ENCODE measurements at regions not wholly inside any gene's neighbourhood (a gene's known extent, or its start where the extent isn't known, plus 50 kb on each side); places are given as distances from the start of the nearest gene placed in this dataset.

DNA sequence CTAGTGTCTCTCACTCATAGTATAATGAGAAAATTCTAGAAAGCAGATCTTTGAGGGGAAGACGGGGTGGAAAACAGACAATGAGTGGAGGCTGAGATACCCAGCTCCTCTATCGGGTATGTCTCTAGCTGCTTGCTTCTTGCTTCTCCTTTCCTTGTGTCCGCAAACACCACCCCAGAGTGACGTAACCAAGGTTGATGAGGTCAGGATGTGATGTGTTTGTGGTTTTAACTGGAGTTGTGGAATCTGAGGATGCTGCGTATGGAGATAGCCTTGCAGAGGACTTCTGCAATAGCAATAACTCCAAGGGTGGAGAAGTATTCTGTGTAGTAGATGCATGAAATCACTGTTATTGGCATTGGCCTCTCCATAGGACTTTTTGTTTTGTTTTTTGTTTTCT, 132.7 kb upstream of the IFNGR1 start:
- DNase-seq: no peak

DNA sequence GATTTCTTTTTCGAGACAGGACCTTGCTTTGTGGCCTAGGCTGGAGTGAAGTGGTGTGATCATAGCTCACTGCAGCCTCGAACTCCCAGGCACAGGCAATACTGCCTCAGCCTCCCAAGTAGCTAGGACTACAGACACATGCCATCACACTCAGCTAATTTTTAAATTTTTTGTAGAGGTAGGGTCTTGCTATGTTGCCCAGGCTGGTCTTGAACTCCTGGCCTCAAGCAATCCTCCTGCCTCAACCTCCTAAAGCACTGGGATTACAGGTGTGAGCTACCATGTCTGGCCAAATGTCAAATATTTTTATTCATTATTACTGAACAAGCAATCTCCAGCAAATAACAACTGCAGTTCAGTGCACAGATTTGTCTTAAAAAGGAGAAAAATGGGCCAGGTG, 131.7 kb upstream of the IFNGR1 start:
- no peak for DNase-seq

DNA sequence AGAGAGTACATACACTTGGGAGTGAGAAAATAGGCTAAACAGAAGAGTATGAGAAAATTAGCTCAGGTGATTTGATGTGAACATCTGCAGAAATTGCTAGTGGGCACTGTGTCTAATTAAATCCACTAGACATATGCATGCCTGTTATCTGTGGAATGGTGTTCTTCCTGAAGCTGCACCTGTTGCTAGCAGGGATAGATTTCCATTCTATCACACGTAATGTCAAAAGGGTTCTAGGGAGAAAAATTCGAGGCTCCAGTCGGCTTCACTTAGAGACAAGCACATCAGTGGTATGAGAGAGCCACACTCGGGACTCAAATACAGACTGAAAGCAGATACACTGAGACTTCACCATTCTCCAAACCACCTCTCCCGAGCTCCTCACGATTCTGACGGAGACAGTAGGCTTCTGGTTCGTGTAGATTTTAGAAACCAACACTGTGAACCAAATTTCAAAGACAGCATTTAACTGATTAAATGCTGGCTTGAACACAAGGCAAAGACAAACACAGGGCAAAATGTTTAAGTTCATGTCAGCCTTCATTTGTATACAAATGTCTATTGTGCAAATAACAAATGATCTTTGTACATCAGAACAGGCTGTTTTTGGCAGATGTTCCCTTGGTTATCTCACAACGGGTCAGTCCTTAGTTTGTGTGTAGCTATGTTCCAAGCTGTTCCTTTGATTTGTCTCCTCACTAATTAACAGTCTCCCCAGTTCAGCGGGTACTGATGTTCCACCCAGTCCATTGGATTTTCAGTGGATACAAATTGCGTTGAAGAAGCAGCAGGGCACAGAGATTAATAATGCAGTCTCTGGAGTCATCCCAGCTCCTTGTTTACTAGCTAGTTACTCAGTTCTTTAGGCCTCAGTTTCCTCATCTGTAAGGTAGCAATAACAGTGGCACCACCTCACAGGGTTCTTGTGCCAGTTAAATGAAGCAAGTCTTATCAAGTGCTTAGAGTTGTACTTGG, 131.0 kb upstream of the IFNGR1 start:
- no peak for DNase-seq

DNA sequence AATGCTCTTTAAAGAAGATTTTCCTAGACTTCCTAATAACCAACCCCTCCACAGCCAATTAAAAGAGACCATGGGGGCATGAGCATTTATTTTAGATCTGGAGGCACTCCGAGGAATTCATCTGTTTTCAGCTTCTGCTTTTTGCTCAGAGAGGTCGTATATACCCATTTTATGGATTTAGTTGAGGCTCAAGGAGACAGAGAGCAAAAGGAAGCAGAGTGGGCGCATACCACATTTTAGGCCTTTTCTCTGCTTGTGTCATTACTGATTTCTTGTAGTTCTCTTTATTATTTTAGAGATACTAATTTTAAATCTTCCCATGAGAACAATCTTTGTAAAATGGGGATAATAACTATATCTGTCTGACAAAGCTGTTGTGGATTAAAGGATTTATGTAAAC, 129.6 kb upstream of the IFNGR1 start:
- DNase-seq: no peak

DNA sequence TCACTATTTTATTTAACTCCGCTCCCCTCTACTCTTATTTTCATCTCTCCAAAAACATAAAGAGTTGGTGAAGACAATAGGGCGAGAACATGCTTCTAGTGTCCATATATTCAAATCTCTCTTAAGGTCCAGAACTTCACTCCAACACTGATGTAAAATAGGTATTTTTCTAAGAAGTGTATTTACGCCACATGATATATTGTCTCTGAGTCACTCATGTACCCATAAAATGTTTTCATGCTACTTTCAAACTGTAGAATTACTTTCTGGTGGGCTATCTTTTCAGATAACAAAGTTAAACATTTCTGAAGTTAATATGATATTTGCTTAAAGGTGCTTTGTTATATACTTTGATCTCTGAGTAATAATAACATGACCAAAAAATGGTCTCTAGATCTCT, 124.1 kb upstream of the IFNGR1 start:
- no peak for DNase-seq

DNA sequence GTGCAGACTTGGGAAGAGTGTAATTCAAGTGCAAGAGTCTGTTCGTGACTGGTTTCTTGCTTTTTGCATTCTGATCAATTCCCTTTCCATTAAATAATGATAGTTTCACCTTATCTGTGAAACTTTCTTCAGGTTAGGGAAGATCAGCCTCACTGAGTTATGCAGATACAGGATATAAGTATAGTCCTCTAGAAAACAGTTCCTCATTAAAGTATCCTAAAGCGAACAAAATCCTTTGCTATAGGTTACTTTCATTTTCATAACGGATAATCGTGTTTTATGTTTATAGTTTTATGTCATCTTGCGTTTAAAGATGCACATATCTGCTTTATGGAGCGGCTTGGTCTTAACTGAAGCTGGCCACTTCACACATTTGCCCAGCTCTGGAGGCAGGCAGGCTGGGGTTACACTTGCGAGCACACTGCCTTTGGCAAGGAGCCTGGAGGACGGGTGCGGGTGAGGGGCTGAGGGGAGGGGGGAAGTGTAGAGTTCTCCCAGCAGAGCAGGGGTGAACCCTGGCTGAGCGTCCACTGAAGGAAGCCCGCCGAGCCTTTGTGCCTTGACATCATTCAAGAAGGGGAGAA, 123.5 kb upstream of the IFNGR1 start:
- no peak for DNase-seq

DNA sequence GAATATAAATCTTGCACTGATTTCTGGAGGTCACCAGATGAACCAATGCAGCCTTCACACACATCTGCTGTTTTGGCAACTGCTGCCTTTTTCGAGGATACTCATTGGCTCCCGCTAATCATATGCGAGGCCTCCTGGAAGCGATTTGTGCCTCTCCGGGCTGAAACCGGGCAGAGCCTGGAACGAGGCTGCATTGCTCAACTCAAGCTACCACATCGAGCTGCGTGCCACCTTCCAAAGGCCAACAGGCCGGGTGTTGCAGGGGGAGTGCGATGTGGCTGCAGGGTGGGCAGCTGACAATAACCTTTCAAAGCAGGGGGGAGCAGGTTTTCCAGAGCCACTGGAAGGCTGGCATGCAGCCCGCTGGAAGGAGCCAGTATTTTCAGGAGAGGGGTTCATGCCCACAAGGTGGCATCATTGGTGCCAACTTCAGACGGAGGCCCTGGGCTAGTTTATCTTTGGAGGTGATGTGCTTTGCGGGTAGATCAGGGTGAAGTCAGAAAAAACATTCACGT, 122.6 kb upstream of the IFNGR1 start:
- peak; percentile 95 for DNase-seq

DNA sequence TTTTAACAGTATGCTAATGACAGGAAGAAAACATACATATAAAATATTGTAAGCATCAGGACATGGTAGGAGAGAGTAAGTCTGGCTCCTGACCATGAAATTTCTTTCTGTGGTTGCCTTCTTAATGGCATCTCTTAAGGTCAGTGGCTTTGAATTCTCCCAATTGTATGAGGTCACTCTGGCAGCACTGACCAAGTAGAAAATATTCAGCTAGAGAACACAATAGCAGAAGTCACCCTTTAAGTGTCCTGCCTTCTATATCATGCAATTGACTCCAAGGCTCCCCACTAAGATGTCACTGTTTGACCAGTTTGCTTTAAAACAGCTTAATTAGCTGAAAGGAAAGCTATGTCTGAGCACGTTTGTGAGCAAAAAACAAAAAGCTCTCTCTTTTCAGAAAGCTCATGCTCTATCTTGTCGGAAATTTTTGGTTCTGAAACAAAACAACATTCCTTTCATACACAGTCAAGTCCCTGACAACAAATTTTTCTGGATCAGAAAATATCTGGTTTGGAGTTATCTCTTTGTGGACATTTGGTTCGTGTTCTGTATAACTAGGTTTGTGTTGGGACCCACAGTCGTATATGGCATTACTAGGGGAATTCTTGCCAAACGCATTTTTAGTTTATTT, 120.9 kb upstream of the IFNGR1 start:
- no peak for DNase-seq

DNA sequence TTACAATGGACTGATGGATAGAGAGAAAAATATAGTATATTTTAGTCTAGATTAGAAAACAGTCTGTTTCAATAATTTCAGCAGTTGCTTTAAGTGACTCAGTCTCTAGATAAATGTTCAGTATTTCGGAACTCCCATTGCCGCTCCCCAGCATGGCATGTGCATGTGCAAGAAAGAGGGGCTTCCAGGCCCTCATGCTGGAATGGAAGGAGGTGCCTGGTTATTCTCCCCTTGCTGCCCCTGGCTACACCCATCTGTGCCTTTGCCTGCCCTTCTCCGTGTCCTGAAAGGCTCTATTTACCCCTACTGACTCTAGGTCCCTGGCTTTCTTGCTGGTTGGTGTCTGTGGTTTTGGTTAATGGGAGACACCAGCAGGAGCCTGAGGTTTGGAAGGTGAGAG, 115.7 kb upstream of the IFNGR1 start:
- DNase-seq: no peak

DNA sequence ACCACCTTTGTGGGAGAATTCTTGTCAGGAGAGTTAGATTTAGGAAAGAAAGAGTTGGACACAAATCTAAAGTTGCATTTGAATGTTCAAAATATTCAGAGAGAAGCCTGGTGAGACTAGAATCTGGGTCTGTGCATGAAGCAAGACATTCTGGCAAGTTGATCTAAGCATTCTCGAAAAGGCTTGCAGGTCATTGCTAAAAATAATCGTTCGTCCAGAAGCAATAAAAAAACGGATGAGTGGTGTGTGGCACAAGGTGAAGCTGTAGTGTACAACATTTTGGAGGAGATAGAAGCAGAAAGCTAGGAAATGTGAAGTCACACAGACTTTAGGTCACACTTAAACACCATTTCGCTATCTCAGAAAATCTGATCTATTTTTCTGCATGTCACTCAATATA, 114.9 kb upstream of the IFNGR1 start:
- no peak for DNase-seq

DNA sequence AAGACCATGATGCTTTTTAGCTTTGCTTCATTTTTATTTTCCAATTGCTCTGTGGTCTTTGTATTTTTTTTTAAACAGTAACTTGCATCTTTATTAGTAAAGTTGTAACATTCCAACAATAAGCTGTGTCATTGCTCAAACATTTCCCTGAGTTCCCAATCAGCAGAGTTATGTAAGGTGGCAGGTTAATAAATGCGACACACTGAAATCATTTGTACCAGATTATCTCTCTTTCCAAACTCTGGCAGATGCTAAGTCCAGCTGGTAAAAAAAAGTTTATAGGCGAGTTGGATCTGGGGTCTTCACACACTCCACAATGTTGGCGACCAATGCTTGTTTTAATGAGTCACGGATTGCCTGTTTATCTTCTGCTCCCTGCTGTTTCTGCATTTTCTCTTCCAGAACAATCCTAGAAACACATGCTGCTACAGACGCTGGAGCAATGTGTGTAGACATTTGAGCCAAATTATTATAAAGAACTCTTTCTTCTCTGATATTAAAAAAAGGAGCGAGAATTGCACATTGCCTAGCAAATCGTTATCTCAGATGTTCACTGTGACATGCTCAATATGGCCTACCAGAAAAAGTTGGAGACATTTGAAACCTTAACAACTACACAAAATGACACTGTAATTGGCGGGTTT, 113.6 kb upstream of the IFNGR1 start:
- DNase-seq: peak; percentile 94

DNA sequence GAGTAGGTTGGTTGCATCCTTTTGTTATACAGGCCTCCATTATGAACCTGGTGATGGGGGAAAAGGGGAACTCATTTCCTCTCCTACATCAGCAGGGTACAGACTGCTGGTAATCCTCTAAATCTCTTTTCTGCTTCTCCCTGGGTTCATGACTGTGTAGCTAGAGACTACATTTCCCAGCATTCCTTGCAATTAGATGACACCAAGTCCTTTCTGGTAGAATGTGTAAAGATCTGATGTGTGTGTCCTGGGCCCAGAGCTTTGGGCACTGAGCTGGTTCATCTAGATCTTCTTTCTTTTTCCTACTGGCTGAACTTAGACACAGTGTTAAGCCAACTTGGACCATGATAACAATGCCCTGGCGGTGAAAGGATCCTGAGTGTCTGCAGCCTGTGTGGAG, 104.7 kb upstream of the IFNGR1 start:
- DNase-seq: no peak

DNA sequence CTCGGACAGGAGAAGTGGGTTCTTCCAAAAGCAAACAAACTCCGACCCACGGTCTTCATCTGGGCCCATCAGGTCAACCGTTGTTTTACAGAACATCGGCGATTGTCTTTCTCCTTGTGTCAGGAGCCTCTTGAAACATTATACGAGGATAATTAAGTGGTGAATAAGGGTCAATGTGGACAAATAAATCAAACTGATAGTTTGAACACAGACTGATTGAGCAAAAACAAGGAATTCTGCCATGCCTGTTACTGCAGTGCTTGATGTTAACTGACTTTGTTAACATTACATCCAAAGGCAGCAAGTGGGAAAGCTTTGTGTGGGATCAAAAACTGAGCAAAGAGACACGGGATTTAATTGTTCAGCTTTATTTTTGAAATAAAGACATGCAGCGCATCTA, 101.1 kb upstream of the IFNGR1 start:
- no peak for DNase-seq

DNA sequence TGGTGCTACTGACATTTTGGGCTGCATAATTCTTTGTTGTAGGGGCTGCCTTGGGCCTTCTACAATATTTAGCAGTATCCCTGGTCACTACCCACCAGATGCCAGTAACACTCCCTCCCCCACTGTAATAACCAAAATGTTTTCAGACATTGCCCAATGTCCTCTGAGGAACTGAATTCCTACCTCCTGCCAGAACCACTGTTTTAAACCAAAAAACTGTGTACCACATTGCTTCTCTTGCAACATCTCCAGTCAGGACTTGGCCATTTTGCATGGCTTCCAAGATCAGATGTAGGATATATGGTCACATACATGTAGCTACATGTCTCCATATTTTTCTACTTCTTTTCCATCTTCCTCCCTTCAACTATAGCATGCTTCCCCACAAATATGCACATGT, 97.4 kb upstream of the IFNGR1 start:
- no peak for DNase-seq

DNA sequence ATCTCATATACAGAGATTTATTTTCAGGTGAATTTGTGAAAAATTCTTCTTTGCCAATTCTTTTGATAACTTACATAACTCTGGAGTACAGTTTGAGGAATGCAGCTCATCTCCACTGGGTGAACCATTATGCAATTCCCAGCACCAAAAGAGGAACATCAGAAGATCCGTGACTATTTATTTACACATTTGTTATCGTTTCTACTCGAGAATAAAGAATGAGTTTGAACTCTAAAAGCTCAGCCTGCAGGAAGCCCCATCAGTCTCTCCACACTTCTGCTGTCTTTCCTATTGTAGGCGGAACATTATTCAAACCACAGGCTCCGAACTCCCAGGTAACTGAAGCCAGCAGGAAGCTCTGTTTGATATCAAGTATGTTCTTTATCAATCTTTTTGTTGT, 95.9 kb upstream of the IFNGR1 start:
- no peak for DNase-seq

DNA sequence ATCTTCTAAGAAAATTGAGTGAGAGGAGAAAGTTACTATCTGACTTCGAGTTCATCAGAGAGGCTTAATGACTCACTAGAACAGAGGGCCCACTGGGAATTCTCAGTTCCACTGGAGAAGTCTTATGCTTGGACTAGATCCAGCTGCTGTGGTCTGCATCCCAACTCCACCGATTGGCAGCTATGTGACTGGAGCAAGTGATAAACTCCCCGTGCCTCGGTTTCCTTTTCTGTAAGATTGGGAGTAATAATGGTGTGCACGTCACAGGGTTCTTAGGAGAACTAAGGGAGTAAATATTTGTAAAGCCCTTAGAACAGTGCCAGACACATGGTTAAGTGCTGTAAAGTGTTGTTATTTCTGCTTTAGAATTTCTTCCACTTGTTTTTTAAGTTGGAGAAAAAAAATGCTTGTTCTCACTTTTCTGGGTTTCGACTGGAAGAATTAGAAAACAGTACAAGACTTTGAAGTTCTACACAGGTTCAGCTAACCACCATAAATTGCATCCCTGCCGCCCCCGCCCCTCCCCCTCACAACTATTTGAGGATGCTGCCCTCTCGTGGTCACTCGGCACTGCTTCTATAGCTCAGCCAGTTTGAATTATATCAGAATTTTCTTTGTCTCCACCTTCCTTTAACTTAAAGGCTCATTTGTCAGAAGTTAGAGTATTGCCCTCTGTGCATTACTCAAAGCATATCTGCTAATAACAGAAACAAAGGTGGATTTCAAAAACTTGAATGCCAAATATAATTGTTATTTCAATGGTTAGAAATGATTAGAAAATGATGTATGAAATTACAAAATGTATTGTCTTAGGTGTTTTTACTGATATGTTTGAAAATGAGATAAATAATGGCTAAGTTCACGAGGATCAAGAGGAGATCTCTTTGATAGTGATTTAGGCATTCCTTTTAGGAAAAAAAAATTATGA, 95.0 kb upstream of the IFNGR1 start:
- DNase-seq: peak; percentile 60

DNA sequence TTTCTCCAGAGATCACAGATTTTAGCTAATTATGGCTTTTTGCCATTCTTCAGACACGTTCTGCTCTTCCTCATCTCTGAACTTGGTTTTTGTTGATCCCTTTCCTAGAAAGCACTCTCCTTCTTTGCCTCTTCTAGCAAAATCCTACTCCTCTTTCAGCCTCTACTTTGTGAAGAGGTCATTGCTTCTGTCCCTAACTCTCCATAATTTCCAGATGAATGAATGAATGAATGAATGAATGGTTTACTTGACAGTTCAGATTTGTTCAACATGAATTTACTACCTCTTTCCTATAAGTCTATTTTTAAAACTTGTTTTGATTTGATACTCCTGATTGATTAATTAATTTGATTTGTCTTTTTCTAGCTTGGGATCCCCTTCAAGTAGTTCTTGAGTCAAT, 94.0 kb upstream of the IFNGR1 start:
- DNase-seq: no peak

DNA sequence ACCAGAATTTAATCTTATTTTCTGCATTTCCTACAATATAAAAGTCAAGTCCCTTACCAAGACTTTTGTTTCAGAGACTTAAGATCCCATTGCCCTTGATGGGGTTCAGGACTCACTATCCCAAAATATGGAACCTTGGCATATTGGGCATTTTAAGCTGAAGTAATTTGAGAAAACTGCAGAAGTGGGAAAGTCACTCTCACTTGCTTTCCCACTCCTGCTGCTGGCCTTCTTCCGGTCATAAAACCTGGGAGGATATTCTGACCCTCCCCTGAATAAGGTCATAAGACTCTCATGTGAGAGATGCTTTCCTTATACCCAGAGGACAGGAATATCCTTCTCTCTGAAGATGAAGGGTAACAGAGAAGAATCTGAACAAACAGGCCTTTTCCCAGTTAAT, 92.8 kb upstream of the IFNGR1 start:
- DNase-seq: no peak

DNA sequence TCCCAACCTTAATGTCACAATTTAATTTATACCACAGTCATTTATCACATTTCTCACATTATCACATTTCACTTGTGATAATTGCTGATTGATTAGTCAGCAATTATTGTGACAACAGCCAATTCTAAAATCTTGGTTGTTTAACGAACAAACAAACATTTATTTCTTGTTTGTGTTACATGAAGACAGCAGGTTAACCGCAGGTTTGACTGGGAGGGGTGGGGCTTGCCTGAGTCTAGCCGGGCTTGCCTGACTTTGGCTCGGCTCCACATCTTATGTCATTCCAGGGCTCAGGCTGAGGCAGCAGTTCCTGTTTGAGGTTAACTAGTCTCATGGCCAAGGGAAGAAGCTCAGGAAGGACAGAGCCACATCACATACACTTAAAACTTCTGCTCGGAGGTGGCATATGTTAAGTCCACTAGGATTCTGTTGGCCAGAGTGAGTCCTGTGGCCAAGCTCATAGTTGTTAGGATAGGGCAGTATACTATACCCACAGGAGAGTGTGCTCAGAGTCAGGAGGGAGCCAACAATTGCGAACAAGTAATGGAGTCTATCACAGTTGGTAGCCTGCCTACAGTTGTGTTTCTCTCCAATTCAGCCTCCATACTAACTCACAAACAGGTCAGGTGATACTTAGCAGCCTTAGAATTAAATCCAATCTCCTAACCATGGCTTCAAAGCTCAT, 90.0 kb upstream of the IFNGR1 start:
- DNase-seq: peak; percentile 38

DNA sequence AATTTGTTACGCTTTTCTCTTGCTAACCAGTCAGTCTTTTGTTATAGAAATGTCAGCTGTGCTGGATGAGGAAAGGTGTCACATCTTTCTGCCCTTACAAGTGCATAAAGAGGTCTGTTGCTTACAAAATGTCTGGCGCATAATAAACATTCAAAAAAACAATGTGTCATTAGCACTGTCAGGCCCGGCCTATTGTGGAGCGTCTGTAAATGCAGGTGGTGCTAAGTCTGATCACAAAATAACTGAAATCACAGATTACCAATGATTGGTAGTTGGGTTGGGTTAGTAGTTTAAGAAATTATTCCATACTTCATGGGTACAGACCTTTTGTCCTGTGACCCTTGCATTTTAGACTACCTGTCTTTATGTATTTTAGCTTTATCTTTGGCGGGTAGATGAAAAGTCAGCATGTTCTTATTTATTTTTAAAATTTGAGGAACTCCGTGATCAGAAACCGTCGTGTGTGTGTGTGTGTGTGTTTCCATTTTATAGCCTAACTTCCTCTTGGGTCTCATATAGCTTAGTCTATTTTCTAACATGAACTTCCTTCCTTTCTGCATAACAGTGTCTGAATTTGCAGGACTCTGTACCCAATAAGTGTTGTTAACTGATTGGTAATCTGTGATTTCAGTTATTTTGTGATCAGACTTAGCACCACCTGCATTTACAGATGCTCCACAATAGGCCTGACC, 88.1 kb upstream of the IFNGR1 start:
- no peak for DNase-seq

DNA sequence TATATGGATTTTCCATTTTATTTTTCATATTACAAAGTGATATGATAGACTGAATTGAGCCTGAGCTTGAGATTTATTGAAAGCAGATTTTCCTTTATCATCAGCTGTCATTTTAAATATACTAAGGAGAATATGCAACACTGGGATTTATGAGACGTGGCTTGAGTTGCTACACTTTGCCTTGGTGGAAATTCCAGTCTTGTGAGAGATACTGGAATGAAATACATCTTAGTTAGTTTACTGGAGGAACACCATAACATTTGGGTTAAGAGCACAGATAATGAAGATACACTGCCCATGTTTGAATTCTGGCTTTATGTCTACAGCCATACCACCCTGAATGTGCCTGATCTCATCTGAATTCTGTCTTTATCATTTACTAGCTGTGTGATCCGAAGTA, 86.5 kb upstream of the IFNGR1 start:
- DNase-seq: no peak

Data from DMS 273 treated with DMSO at 0.1 percent for 48 hours (cell line).